GM12892 (cell line): ENCODE measurements at regions not wholly inside any gene's neighbourhood (a gene's known extent, or its start where the extent isn't known, plus 50 kb on each side); places are given as distances from the start of the nearest gene placed in this dataset.

ENCODE experiments used
- DNase-seq: peaks from one replicate; pipeline ENCODE4 v3.0.0; 2011; ENCODE audit not compliant: insufficient read length
- FAIRE-seq: peaks from 2 replicates; lab custom pipeline; 2011; peaks lifted over from hg19 to GRCh38; lab: Jason Lieb, UNC
- POLR2A ChIP-seq: IDR thresholded peaks from 2 replicates; pipeline ENCODE4 v1.6.1; 2011; ENCODE audit warnings: low read depth, low read length, control low read depth
- POLR2AphosphoS5 ChIP-seq: IDR thresholded peaks from 2 replicates; pipeline ENCODE4 v1.6.1; 2011; ENCODE audit warnings: low read depth, low read length, control low read depth
- TAF1 ChIP-seq: IDR thresholded peaks from 2 replicates; pipeline ENCODE4 v1.6.1; 2011; ENCODE audit warnings: low read depth, mild to moderate bottlenecking, control low read depth, low read length, borderline replicate concordance

GRCh38 chr22:48900626-48901025 is 927.0 kb downstream of the BRD1 start:
- FAIRE-seq (no peak), DNase-seq (no peak)
- no peak for TF ChIP-seq TAF1
- no peak for TF ChIP-seq POLR2A
- TF ChIP-seq POLR2AphosphoS5, result no peak

GRCh38 chr22:48900327-48900597 is 927.4 kb downstream of the BRD1 start:
- FAIRE-seq, result no peak
- DNase-seq, result no peak
- TF ChIP-seq TAF1 (no peak), POLR2AphosphoS5 (no peak), POLR2A (no peak)

- DNase-seq (no peak), FAIRE-seq (no peak)
- no peak for TF ChIP-seq TAF1
- TF ChIP-seq POLR2AphosphoS5, result no peak
- no peak for TF ChIP-seq POLR2A
Measured at GRCh38 chr22:48899523-48900326, 927.9 kb downstream of the BRD1 start.

- TF ChIP-seq TAF1 (no peak), POLR2AphosphoS5 (no peak), POLR2A (no peak)
- DNase-seq, result no peak
- no peak for FAIRE-seq
Measured at GRCh38 chr22:48898524-48899250, 929.0 kb downstream of the BRD1 start.

- no peak for FAIRE-seq
- no peak for DNase-seq
- TF ChIP-seq POLR2A, result no peak
Measured at GRCh38 chr22:48897645-48898370, 929.9 kb downstream of the BRD1 start.

- FAIRE-seq (no peak), DNase-seq (no peak)
- no peak for TF ChIP-seq POLR2AphosphoS5
- TF ChIP-seq TAF1, result no peak
- TF ChIP-seq POLR2A, result no peak
Measured at GRCh38 chr22:48896766-48897644, 930.7 kb downstream of the BRD1 start.

GRCh38 chr22:48895831-48896765 is 931.6 kb downstream of the BRD1 start:
- TF ChIP-seq POLR2A (no peak), TAF1 (no peak), POLR2AphosphoS5 (no peak)
- no peak for DNase-seq
- no peak for FAIRE-seq

- DNase-seq (no peak), FAIRE-seq (no peak)
- TF ChIP-seq POLR2A (no peak), POLR2AphosphoS5 (no peak), TAF1 (no peak)
Measured at GRCh38 chr22:48895336-48895735, 932.3 kb downstream of the BRD1 start.

GRCh38 chr22:48894804-48895250 is 932.8 kb downstream of the BRD1 start:
- FAIRE-seq, result no peak
- no peak for DNase-seq

GRCh38 chr22:48894064-48894671 is 933.5 kb downstream of the BRD1 start:
- no peak for TF ChIP-seq POLR2A
- no peak for TF ChIP-seq POLR2AphosphoS5
- no peak for TF ChIP-seq TAF1
- no peak for DNase-seq
- FAIRE-seq, result no peak

More at GRCh38 chr22:48894804-48895250, 932.8 kb downstream of the BRD1 start:
- TF ChIP-seq POLR2AphosphoS5, result no peak
- TF ChIP-seq TAF1, result no peak
